ENCODE measurements at regions not wholly inside any gene's neighbourhood (a gene's known extent, or its start where the extent isn't known, plus 50 kb on each side); places are given as distances from the start of the nearest gene placed in this dataset.

DNA sequence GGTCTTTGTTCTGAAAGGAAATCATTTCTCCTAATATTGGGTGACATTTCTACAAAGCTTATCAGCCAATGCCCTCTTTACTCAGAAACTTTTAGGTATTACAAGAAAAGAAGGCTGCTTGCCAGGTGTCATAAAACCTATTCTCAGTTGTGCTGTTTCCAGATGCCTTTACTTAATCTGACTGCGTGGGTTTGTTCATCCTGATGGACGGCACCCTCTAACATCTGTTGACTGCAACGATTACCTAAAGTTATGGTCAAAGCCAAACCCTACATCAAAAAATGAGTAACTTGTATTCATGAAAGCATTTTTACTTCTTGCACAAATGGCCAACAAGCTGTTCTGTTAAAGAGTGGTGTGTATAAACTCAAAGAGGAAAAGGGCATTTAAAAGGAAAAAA, 207.7 kb upstream of the PDZRN3 start:
- no peak for TF ChIP-seq POLR2A (IDR thresholded peaks at IDR 0.05; ENCODE audit: low read length)
- TF ChIP-seq GATA1 (IDR thresholded peaks at IDR 0.05; ENCODE audit: low read depth, low read length) = no peak
